Endodermal cell (in vitro differentiated cells): ENCODE measurements at regions not wholly inside any gene's neighbourhood (a gene's known extent, or its start where the extent isn't known, plus 50 kb on each side); places are given as distances from the start of the nearest gene placed in this dataset.

Experiments used
- DNase-seq: peaks from one replicate; pipeline ENCODE4 v3.0.0-alpha.2; 2017
- H3K27ac ChIP-seq: 2 replicates; pipeline ENCODE4 v1.5.1; 2013; ENCODE audit warnings: mild to moderate bottlenecking, low read depth, low read length, moderate library complexity
- H3K27me3 ChIP-seq: 2 replicates; pipeline ENCODE4 v1.6.1; 2013; ENCODE audit warnings: mild to moderate bottlenecking, low read length, moderate library complexity; ENCODE audit not compliant: insufficient read depth, control insufficient read depth, poor library complexity, severe bottlenecking
- H3K36me3 ChIP-seq: 2 replicates; pipeline ENCODE4 v1.7.0; 2013; ENCODE audit warnings: mild to moderate bottlenecking, low read length, moderate library complexity; ENCODE audit not compliant: control insufficient read depth, insufficient read depth
- H3K4me1 ChIP-seq: one replicate; pipeline ENCODE4 v1.7.0; 2013; ENCODE audit warnings: low read length; ENCODE audit not compliant: control insufficient read depth, insufficient read depth
- H3K4me3 ChIP-seq: 2 replicates; pipeline ENCODE4 v1.5.1; 2013; ENCODE audit warnings: mild to moderate bottlenecking, low read length, moderate library complexity
- H3K9ac ChIP-seq: 2 replicates; pipeline ENCODE4 v1.6.1; 2013; ENCODE audit warnings: mild to moderate bottlenecking, low read length, moderate library complexity; ENCODE audit not compliant: poor library complexity, severe bottlenecking; ENCODE audit errors: extremely low read depth
- H3K9me3 ChIP-seq: 2 replicates; pipeline ENCODE4 v1.6.1; 2013; ENCODE audit warnings: mild to moderate bottlenecking, low read length, moderate library complexity; ENCODE audit not compliant: control insufficient read depth
- H3K27ac Mint-ChIP-seq: 2 replicates; pipeline ENCODE4 v1.8.0; 2020; ENCODE audit warnings: mixed read lengths
- H3K27me3 Mint-ChIP-seq: 2 replicates; pipeline ENCODE4 v1.8.0; 2021; ENCODE audit warnings: mild to moderate bottlenecking, mixed read lengths; ENCODE audit not compliant: insufficient read depth
- H3K36me3 Mint-ChIP-seq: 2 replicates; pipeline ENCODE4 v1.8.0; 2020; ENCODE audit warnings: low read depth, mixed read lengths
- H3K4me1 Mint-ChIP-seq: 2 replicates; pipeline ENCODE4 v1.8.0; 2020; ENCODE audit warnings: mixed read lengths
- H3K4me3 Mint-ChIP-seq: 2 replicates; pipeline ENCODE4 v1.8.0; 2020; ENCODE audit warnings: mild to moderate bottlenecking, moderate library complexity, mixed read lengths
- H3K9me3 Mint-ChIP-seq: 2 replicates; pipeline ENCODE4 v1.8.0; 2020; ENCODE audit warnings: mild to moderate bottlenecking, mixed read lengths
- CTCF ChIP-seq: fragments of 200-600 bp; sonication (generic); conservative IDR thresholded peaks from 2 replicates; pipeline ENCODE4 v1.5.0; 2021; ENCODE audit warnings: antibody characterized with exemption, mild to moderate bottlenecking
- WGBS, 2 experiments: methylation state at CpG; one replicate each; pipeline versions ENCODE4 v1.1.5 to v1.1.7; 2013; ENCODE audit warnings: missing lambda C conversion rate in 2 of 2, mixed read lengths in 1 of 2; ENCODE audit not compliant: insufficient coverage in 1 of 2, insufficient read length in 1 of 2; 5-methylcytosine and 5-hydroxymethylcytosine counted together

GRCh38 chr11:25779033-25779432 lies 552.9 kb upstream of the ANO3 start:
- no peak for TF ChIP-seq CTCF
- Mint-ChIP-seq H3K36me3 (no peaks in the 10 kb centered on the region), H3K4me3 (no peak overlapping the region)

GRCh38 chr11:25787416-25787815 lies 544.5 kb upstream of the ANO3 start:
- Histone ChIP-seq H3K27ac (no peak overlapping the region), H3K36me3 (no peaks in the 10 kb centered on the region), H3K9me3 (peaks cover 6% of the 10 kb centered on the region), H3K27me3 (no peaks in the 10 kb centered on the region), H3K4me1 (no peaks in the 10 kb centered on the region), H3K4me3 (no peak overlapping the region), H3K9ac (no peak overlapping the region)
- Mint-ChIP-seq H3K27ac (no peak overlapping the region), H3K4me1 (no peaks in the 10 kb centered on the region), H3K4me3 (no peak overlapping the region), H3K36me3 (no peaks in the 10 kb centered on the region), H3K9me3 (peaks cover 5% of the 10 kb centered on the region), H3K27me3 (no peaks in the 10 kb centered on the region)
- TF ChIP-seq CTCF: no peak
- WGBS, 2 experiments: 50 to 65% methylated on average over 2 to 3 of the region's 3 CpGs
- no peak for DNase-seq

More at GRCh38 chr11:25779033-25779432, 552.9 kb upstream of the ANO3 start:
- no peak for DNase-seq
- Histone ChIP-seq H3K4me3 (no peak overlapping the region), H3K9me3 (peaks cover 6% of the 10 kb centered on the region), H3K27ac (no peak overlapping the region), H3K4me1 (no peaks in the 10 kb centered on the region), H3K27me3 (no peaks in the 10 kb centered on the region), H3K36me3 (no peaks in the 10 kb centered on the region), H3K9ac (no peak overlapping the region)
- Mint-ChIP-seq H3K9me3 (peaks cover 6% of the 10 kb centered on the region), H3K27ac (no peak overlapping the region), H3K27me3 (no peaks in the 10 kb centered on the region), H3K4me1 (no peaks in the 10 kb centered on the region)
- no CpG with 5 or more reads among the region's 1 CpG for WGBS, 2 experiments

- no peaks in the 10 kb centered on the region for H3K27me3 Mint-ChIP-seq
Measured at GRCh38 chr11:25790396-25790795, 541.5 kb upstream of the ANO3 start.

More at GRCh38 chr11:25790396-25790795, 541.5 kb upstream of the ANO3 start:
- H3K36me3 Mint-ChIP-seq: no peaks in the 10 kb centered on the region
- Histone ChIP-seq H3K9me3 (no peaks in the 10 kb centered on the region), H3K27ac (no peak overlapping the region), H3K27me3 (no peaks in the 10 kb centered on the region), H3K4me3 (no peak overlapping the region), H3K4me1 (no peaks in the 10 kb centered on the region), H3K9ac (no peak overlapping the region), H3K36me3 (no peaks in the 10 kb centered on the region)
- no peaks in the 10 kb centered on the region for H3K9me3 Mint-ChIP-seq
- H3K4me3 Mint-ChIP-seq: no peak overlapping the region
- TF ChIP-seq CTCF: no peak
- WGBS, 2 experiments: 94 to 100% methylated on average over 1 of the region's 1 CpG
- peaks cover 3% of the 10 kb centered on the region for H3K4me1 Mint-ChIP-seq
- H3K27ac Mint-ChIP-seq: no peak overlapping the region
- DNase-seq: no peak
